HG02798 (cell line): ENCODE measurements at regions not wholly inside any gene's neighbourhood (a gene's known extent, or its start where the extent isn't known, plus 50 kb on each side); places are given as distances from the start of the nearest gene placed in this dataset.
"Not testable (repeated sequence)": the region's sequence is repeated elsewhere in the genome, so short reads cannot be mapped to it uniquely, and the experiment has no call there.

Experiments
- ATAC-seq: cut with Tn5 transposase; IDR thresholded peaks from one replicate; pipeline ENCODE4 v1.9.1; 2021; ENCODE audit warnings: mild to moderate bottlenecking; ENCODE audit not compliant: unreplicated experiment, poor library complexity

- ATAC-seq: no peak
Observed at GRCh38 chr4:125262502-125262901, 52.3 kb upstream of the FAT4 start.

DNA sequence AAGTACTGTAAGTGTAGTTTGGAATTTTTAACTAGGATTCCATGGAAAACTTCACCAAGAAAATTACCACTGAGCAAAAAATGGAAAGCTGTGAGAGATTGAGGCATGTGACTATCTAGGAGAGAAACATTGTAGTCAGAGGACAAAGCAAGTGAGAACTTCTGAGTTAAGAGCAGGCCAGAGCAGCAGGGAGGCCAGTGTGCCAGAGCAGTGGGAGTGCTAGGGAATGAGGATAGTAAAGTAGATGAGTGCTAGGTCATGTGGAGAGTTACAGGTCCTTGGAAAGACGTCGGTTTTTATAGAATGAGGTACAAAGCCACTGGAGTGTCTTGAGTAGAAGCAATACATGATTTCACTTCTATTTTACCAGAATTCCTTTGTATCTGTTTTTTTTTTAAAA is 52.7 kb upstream of the FAT4 start:
- no peak for ATAC-seq

- ATAC-seq: no peak
Observed at GRCh38 chr4:125254106-125254505, 60.6 kb upstream of the FAT4 start.

GRCh38 chr4:125244848-125245450 is 69.8 kb upstream of the FAT4 start:
- ATAC-seq: no peak

DNA sequence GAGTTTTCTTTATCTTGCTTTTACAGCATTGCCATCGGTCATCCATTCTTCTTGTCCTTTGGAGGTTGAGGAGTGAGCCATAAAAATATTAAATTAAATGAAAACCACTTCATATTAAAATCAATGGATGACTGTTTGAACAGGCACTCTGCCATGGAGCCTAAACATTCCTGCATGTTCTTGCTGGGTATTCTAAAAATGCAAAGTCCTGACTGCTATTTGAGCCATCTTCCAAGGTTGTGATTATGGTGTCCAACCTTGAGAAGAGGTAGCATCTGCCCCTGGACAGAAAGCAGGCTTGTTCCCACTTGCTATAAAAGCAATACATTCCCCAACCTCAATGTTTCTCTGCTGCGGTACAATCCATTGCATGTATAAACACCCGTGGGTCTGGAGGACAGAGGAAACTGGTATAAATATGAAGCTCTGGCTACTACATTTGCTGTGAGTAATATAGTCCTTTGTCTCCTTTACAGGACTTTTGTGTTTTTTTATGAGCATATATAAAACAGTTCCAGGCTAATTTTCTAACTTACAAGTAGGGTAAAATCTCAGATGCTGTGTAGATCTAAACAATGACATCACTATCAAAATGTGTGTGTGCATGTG is 70.9 kb upstream of the FAT4 start:
- ATAC-seq: no peak

GRCh38 chr4:125235971-125236370 is 78.8 kb upstream of the FAT4 start:
- ATAC-seq: no peak

- ATAC-seq: no peak
Observed at GRCh38 chr4:125231661-125232060, 83.1 kb upstream of the FAT4 start.

DNA sequence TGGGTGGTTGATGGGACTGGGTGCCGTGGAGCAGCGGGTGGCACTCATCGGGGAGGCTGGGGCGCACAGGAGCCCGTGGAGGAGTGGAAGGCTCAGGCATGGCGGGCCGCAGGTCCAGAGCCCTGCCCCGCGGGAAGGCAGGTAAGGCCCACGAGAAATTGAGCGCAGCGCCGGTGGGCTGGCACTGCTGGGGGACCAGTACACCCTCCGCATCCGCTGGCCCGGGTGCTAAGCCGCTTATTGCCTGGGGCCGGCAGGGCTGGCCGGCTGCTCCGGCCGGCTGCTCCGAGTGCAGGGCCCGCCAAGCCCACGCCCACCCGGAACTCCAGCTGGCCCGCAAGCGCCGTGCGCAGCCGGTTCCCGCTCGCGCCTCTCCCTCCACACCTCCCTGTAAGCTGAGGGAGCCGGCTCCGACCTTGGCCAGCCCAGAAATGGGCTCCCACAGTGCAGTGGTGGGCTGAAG is 85.1 kb upstream of the FAT4 start:
- ATAC-seq: no peak

DNA sequence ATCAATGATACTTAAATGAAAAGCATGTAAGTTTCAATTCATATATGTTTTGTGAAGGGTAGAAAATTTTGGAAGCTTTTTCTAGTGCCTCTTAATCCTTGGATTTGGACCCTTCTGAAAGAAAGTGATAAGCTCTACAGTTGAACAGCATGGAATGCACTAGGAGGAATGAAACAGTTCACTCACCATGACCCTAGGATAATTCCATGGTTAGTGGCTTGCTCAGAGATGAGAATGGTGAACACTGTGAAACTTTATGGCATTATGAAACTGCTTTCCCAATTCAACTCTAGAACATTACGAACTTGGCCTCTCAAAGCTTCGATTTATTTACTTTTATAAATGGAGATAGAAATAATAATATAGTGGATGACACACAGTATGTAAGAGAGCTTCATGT is 88.9 kb upstream of the FAT4 start:
- ATAC-seq: no peak

DNA sequence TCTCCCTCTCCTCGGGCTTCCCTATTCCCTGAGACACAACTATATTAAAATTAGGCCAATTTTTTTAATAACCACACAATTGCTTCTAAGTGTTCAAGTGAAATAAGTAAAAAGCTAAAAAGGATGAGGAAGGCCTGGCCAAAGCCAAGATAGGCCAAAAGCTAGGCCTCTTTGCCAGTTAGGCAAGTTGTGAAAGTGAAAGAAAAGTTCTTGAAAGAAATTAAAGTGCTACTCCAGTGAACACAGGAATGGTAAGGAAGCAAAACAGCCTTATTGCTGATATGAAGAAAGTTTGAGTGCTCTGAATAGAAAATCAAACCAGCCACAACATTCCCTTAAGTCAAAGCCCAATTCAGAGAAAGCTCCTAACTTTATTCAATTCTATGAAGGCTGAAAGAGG is 114.2 kb upstream of the FAT4 start:
- no peak for ATAC-seq

- no peak for ATAC-seq
Observed at GRCh38 chr4:125198916-125199315, 115.8 kb upstream of the FAT4 start.

DNA sequence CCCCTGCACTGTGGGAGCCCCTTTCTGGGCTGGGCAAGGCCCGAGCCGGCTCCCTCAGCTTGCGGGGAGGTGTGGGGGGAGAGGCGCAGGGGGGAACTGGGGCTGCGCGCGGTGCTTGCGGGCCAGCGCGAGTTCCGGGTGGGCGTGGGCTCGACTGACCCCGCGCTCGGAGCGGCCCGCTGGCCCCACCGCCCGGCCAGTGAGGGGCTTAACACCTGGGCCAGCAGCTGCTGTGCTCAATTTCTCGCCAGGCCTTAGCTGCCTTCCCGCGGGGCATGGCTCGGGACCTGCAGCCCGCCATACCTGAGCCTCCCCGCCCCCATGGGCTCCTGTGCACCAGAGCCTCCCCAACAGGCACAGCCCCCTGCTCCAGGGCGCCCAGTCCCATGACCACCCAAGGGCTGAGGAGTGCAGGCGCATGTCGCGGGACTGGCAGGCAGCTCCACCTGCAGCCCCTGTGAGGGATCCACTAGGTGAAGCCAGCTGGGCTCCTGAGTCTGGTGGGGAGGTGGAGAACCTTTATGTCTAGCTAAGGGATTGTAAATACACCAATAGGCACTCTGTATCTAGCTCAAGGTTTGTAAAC is 122.8 kb upstream of the FAT4 start:
- not testable (repeated sequence) for ATAC-seq

DNA sequence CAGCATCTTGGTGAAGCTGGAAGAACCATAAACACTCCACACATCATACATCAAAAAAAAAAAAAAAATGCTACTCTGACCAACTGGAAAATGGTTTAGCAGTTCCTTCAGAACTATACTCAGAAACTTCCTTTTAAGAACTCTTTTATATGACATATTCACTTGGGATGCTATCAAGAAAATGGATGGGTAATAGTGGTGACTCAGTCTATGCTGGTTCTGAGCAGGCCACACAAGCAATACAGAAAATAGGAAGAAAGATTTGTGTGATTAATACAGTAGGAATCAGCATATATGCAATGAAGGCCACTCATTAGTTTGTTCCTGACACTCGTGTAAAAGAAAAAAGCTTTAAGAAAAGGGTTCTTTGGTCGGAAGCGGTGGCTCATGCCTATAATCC is 123.5 kb upstream of the FAT4 start:
- no peak for ATAC-seq

- ATAC-seq: no peak
Observed at GRCh38 chr4:125187226-125188176, 127.3 kb upstream of the FAT4 start.

DNA sequence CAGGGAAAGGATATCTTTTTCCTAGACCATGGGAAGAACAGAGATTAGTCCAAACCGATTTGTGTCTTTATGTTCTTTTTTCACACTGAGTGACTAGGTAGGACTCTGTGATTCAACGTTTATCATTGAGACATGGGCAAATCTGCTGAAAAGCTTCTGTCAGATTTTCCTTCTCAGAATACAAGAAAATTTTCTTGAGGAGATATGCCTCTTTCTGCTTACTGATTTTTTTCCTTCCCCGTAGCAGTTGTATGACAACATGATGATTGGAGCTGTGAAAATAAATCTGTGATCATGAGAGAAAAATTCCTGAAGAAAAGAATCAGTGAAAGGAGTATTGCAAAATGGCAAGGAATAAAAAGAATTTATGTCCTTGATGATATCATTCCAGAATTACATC is 130.6 kb upstream of the FAT4 start:
- ATAC-seq: no peak

DNA sequence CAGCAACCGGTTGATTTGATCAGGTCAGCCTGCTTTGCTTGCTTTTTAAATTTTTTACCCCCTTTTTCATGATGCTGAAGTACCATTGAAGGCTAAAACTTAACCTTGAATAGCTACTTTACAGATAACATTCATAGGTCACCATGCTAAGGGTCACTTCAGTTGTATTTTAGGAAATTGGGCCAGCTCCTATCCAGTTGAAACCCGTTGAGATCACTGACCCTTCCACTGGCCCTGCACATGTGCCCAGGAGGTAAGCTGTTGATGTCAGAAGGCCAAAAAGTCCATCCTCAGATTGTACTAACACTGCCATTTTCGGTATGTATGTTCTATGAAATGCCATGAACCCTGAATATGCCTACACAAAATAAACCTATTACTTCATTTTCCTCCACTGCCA is 133.0 kb upstream of the FAT4 start:
- ATAC-seq: no peak

DNA sequence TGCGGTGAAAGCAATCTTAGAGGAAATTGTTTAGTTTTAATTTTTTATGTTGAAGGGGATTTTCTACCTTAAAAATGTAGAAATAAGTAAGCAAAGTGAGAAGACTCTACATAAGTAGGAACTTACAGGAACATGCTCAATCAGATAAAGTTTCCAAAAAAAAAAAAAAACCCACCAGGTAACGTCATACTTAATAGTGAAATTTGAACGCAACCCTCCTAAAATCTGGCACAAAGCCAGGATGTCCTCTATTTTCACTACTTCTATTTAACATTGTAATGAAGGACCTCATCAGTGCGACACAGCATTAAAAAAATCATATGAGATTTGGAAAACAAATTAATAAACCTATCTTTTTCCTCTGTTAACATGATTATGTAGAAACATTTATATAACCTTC is 135.0 kb upstream of the FAT4 start:
- no peak for ATAC-seq

- ATAC-seq: no peak
Observed at GRCh38 chr4:125169192-125169591, 145.6 kb upstream of the FAT4 start.

- ATAC-seq: no peak
Observed at GRCh38 chr4:125168531-125168930, 146.2 kb upstream of the FAT4 start.

- not testable (repeated sequence) for ATAC-seq
Observed at GRCh38 chr4:125166012-125166411, 148.7 kb upstream of the FAT4 start.

GRCh38 chr4:125159001-125159400 is 155.8 kb upstream of the FAT4 start:
- no peak for ATAC-seq
